ENCODE measurements at regions not wholly inside any gene's neighbourhood (a gene's known extent, or its start where the extent isn't known, plus 50 kb on each side); places are given as distances from the start of the nearest gene placed in this dataset.

- Histone ChIP-seq H3F3A (ENCODE audit: insufficient read depth, low read length, poor library complexity, severe bottlenecking) (no peaks in the 10 kb centered on the region), H4K20me1 (ENCODE audit: insufficient read depth) (no peaks in the 10 kb centered on the region), H3K9ac (ENCODE audit: low read length) (no peak overlapping the region), H3K4me2 (ENCODE audit: low read length) (no peak overlapping the region), H3K4me3 (ENCODE audit: low read length) (no peak overlapping the region), H3K9me3 (ENCODE audit: low read length) (no peaks in the 10 kb centered on the region), H2AFZ (ENCODE audit: low read depth, low read length) (no peak overlapping the region), H3K36me3 (ENCODE audit: insufficient read depth, low read length) (no peaks in the 10 kb centered on the region), H3K9me2 (ENCODE audit: insufficient read depth, low read length) (no peaks in the 10 kb centered on the region), H3K27me3 (ENCODE audit: insufficient read depth, low read depth, low read length) (no peaks in the 10 kb centered on the region), H3K27ac (ENCODE audit: low read length) (no peak overlapping the region), H3K79me2 (replicated peaks; ENCODE audit: insufficient read depth, low read length) (no peaks in the 10 kb centered on the region)
- TF ChIP-seq EP300 (conservative IDR thresholded peaks at IDR 0.05; ENCODE audit: poor library complexity, severe bottlenecking), result no peak
- TF ChIP-seq EZH2 (IDR thresholded peaks at IDR 0.05; ENCODE audit: borderline replicate concordance, insufficient read depth, low read length, poor library complexity, severe bottlenecking), result no peak
- TF ChIP-seq, protein P1, sequence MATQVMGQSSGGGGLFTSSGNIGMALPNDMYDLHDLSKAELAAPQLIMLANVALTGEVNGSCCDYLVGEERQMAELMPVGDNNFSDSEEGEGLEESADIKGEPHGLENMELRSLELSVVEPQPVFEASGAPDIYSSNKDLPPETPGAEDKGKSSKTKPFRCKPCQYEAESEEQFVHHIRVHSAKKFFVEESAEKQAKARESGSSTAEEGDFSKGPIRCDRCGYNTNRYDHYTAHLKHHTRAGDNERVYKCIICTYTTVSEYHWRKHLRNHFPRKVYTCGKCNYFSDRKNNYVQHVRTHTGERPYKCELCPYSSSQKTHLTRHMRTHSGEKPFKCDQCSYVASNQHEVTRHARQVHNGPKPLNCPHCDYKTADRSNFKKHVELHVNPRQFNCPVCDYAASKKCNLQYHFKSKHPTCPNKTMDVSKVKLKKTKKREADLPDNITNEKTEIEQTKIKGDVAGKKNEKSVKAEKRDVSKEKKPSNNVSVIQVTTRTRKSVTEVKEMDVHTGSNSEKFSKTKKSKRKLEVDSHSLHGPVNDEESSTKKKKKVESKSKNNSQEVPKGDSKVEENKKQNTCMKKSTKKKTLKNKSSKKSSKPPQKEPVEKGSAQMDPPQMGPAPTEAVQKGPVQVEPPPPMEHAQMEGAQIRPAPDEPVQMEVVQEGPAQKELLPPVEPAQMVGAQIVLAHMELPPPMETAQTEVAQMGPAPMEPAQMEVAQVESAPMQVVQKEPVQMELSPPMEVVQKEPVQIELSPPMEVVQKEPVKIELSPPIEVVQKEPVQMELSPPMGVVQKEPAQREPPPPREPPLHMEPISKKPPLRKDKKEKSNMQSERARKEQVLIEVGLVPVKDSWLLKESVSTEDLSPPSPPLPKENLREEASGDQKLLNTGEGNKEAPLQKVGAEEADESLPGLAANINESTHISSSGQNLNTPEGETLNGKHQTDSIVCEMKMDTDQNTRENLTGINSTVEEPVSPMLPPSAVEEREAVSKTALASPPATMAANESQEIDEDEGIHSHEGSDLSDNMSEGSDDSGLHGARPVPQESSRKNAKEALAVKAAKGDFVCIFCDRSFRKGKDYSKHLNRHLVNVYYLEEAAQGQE (IDR thresholded peaks at IDR 0.05; ENCODE audit: borderline replicate concordance), result no peak
- TF ChIP-seq RAD21 (conservative IDR thresholded peaks at IDR 0.05), result no peak
- TF ChIP-seq MXI1 (conservative IDR thresholded peaks at IDR 0.05; ENCODE audit: poor library complexity, severe bottlenecking), result no peak
- TF ChIP-seq, protein P2, sequence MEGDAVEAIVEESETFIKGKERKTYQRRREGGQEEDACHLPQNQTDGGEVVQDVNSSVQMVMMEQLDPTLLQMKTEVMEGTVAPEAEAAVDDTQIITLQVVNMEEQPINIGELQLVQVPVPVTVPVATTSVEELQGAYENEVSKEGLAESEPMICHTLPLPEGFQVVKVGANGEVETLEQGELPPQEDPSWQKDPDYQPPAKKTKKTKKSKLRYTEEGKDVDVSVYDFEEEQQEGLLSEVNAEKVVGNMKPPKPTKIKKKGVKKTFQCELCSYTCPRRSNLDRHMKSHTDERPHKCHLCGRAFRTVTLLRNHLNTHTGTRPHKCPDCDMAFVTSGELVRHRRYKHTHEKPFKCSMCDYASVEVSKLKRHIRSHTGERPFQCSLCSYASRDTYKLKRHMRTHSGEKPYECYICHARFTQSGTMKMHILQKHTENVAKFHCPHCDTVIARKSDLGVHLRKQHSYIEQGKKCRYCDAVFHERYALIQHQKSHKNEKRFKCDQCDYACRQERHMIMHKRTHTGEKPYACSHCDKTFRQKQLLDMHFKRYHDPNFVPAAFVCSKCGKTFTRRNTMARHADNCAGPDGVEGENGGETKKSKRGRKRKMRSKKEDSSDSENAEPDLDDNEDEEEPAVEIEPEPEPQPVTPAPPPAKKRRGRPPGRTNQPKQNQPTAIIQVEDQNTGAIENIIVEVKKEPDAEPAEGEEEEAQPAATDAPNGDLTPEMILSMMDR (IDR thresholded peaks at IDR 0.05; ENCODE audit: poor library complexity, severe bottlenecking), result no peak
- no peak for TF ChIP-seq POLR2AphosphoS5 (IDR thresholded peaks at IDR 0.05)
- TF ChIP-seq TAF1 (IDR thresholded peaks at IDR 0.05; ENCODE audit: low read depth), result no peak
- TF ChIP-seq SMC3 (conservative IDR thresholded peaks at IDR 0.05; ENCODE audit: poor library complexity), result no peak
Measured at GRCh38 chr4:54587107-54587891, 70.5 kb upstream of the KIT start.

DNA sequence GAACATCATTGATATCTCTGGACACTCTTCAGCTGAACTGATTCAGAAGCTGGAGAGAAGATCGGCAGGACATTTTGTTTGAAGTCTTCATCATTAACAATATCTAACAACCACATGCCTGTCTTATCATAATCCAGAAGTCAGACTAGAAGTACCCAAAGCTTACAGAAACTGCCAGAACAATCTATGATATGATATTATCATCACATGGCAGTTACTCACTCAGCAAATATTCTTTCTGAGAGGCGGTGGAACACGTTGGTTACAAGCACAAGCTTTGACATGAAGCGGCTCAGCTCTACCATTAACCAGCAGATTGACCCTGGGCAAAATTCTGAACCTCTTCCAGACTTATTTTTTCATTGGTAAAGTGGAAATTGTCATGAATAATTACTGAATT lies 69.4 kb upstream of the KIT start:
- no peak overlapping the region for H3K4me3 ChIP-seq (ENCODE audit: low read length)
- H3K9ac ChIP-seq (ENCODE audit: low read length), result no peak overlapping the region
- H3F3A ChIP-seq (ENCODE audit: insufficient read depth, low read length, poor library complexity, severe bottlenecking), result no peaks in the 10 kb centered on the region
- no peaks in the 10 kb centered on the region for H4K20me1 ChIP-seq (ENCODE audit: insufficient read depth)
- TF ChIP-seq MXI1 (conservative IDR thresholded peaks at IDR 0.05; ENCODE audit: poor library complexity, severe bottlenecking), result no peak
- TF ChIP-seq SMC3 (conservative IDR thresholded peaks at IDR 0.05; ENCODE audit: poor library complexity), result no peak
- no peak for TF ChIP-seq TAF1 (IDR thresholded peaks at IDR 0.05; ENCODE audit: low read depth)
- TF ChIP-seq EZH2 (IDR thresholded peaks at IDR 0.05; ENCODE audit: borderline replicate concordance, insufficient read depth, low read length, poor library complexity, severe bottlenecking), result no peak
- TF ChIP-seq POLR2AphosphoS5 (IDR thresholded peaks at IDR 0.05), result no peak
- no peak for TF ChIP-seq EP300 (conservative IDR thresholded peaks at IDR 0.05; ENCODE audit: poor library complexity, severe bottlenecking)
- no peak for TF ChIP-seq RAD21 (conservative IDR thresholded peaks at IDR 0.05)
- TF ChIP-seq, protein P2 (IDR thresholded peaks at IDR 0.05; ENCODE audit: poor library complexity, severe bottlenecking), result no peak
- TF ChIP-seq, protein P1 (IDR thresholded peaks at IDR 0.05; ENCODE audit: borderline replicate concordance), result no peak
- H3K4me2 ChIP-seq (ENCODE audit: low read length), result no peak overlapping the region
- no peaks in the 10 kb centered on the region for H3K9me2 ChIP-seq (ENCODE audit: insufficient read depth, low read length)
- no peaks in the 10 kb centered on the region for H3K79me2 ChIP-seq (replicated peaks; ENCODE audit: insufficient read depth, low read length)
- H3K27me3 ChIP-seq (ENCODE audit: insufficient read depth, low read depth, low read length), result no peaks in the 10 kb centered on the region
- H3K9me3 ChIP-seq (ENCODE audit: low read length), result no peaks in the 10 kb centered on the region
- no peak overlapping the region for H2AFZ ChIP-seq (ENCODE audit: low read depth, low read length)
- no peaks in the 10 kb centered on the region for H3K36me3 ChIP-seq (ENCODE audit: insufficient read depth, low read length)
- H3K27ac ChIP-seq (ENCODE audit: low read length), result no peak overlapping the region

All from neural cell (in vitro differentiated cells).